ENCODE measurements at regions not wholly inside any gene's neighbourhood (a gene's known extent, or its start where the extent isn't known, plus 50 kb on each side); places are given as distances from the start of the nearest gene placed in this dataset.

GRCh38 chr2:55743583-55743982 lies 49.9 kb upstream of the PNPT1 start:
- TF ChIP-seq CTCF (IDR thresholded peaks at IDR 0.05), result no peak
- no peak for TF ChIP-seq POLR2AphosphoS5 (IDR thresholded peaks at IDR 0.05)
- no peak for TF ChIP-seq POLR2A (IDR thresholded peaks at IDR 0.05)

Measured in breast epithelium (tissue), 3 donors.